CD4-positive, alpha-beta T cell treated with Interferon gamma for 1 hour (primary cell): ENCODE measurements at regions not wholly inside any gene's neighbourhood (a gene's known extent, or its start where the extent isn't known, plus 50 kb on each side); places are given as distances from the start of the nearest gene placed in this dataset.
"Not testable (repeated sequence)": the region's sequence is repeated elsewhere in the genome, so short reads cannot be mapped to it uniquely, and the experiment has no call there.

Source experiments
- DNase-seq: peaks from one replicate; pipeline ENCODE4 v3.0.0-alpha.2; 2020

GRCh38 chr10:65219444-65219843, 1698.2 kb downstream of the REEP3 start:
- no peak for DNase-seq

DNA sequence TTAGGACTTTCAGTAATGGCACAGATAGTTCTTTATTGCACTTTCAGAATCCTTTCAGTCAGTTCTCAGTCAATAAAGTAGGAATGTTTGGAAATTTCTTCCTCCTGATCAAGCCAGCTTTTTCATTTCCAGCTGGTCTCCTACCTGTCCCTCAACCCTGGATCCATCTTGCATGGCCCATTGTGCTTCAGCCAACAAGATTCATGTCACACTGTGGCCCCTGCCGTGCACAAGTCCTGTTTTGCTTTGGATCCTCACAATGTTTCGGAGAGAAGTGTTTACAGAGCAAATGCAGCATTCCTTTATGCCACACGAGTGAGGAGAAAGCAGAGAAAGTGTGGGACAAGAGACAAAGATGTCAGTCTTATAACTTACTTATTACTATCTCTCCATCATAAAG, 1694.7 kb upstream of the LRRTM3 start:
- no peak for DNase-seq

GRCh38 chr10:65234261-65234660, 1691.6 kb upstream of the LRRTM3 start:
- DNase-seq = no peak

DNA sequence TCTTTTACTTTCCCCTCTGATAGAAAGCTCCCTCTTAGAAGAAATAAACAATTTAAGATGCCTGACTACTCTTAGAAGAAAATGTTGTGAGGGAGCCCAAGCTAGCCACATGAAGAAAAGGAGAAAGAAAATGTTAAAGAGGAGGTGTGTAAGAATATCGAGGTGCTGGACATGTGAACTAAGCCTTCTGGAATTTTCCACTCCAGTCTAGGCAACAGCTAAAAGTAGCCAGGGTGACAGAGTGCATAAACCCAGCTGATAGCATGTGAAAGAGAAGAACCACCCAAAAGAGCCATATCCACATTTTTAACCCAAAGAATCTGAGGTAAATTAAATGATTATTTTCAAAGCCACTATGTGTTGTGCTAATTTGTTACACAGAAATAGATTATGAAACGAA, 1690.6 kb upstream of the LRRTM3 start:
- DNase-seq = no peak

DNA sequence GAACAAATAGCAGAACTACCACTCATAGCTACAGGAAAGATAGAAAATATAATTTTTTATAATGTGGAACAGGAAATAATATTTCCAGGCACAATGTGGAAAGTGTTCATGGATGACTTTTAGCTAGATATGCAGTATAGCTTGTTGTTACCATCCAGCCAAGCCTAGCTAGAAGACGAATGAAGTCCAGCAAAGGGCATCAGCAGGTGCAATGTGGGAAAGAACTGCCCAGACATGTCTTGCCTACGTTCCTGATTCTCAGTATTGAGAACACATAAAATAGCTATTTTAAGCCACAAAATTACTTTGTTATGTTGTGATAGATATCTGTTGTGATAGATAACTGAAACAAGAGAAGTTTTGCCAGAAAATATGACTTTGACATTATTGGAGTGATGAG, 1690.0 kb upstream of the LRRTM3 start:
- DNase-seq = no peak

- DNase-seq = no peak
These were observed 1660.3 kb upstream of the LRRTM3 start for GRCh38 chr10:65265451-65265954.

- DNase-seq = not testable (repeated sequence)
These were observed 1656.3 kb upstream of the LRRTM3 start for GRCh38 chr10:65269551-65269950.

- DNase-seq = no peak
These were observed 1654.9 kb upstream of the LRRTM3 start for GRCh38 chr10:65270969-65271368.

GRCh38 chr10:65273115-65273514, 1652.7 kb upstream of the LRRTM3 start:
- DNase-seq = no peak

- DNase-seq = no peak
These were observed 1650.5 kb upstream of the LRRTM3 start for GRCh38 chr10:65275296-65275695.

DNA sequence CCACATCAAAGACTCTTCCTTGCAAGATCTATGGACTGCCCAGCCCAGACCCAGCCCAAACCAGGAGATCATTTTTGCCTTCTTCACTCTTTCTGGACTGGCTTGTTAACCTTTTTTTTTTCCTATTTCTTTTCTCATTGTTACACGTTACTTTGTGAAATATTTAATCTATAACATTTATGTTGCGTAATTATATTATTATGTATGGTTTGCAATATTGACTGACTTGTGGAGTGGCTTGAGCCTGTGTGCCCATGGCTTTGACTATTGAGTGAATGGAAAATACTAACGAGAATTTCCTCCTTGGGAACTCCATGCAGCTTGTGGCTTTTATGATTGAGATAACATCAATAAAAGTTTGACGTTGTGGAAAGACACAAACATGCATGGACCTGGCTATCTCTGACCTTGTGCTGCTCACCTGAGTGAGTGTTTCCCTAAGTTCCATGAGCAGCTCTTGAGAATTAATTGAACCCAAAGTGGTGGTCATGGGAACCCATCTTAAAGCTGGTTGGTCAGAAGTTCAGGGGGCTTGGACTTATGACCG, 1641.3 kb upstream of the LRRTM3 start:
- no peak for DNase-seq

DNA sequence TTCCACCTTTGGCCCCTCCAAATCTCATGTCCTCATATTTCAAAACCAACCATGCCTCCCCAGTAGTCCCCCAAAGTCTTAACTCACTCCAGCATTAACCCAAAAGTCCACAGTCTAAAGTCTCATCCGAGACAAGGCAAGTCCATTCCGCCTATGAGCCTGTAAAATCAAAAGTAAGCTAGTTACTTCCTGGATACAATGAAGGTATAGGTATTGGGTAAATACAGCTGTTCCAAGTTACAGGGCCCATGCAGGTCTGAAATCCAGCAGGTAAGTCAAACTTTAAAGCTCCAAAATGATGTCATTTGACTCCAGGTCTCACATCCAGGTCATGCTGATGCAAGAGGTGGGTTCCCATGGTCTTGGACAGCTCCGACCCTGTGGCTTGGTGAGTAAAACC, 1640.1 kb upstream of the LRRTM3 start:
- DNase-seq = not testable (repeated sequence)

DNA sequence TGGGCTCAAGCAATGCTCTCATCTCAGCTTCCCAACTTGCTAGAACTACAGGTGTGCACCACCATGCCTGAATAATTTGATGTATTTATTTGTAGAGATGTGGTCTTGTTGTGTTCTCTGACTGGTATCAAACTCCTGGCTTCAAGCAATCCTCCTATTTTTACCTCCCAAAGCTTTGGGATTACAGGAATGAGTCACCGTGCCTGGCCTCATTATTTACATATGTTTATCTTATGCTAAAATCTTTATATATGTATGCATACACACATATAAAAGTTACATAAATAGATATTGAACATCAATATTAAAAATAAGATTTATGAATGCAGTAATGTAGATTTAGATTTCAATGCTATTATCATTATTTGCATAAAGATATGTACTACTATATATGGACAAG, 1634.5 kb upstream of the LRRTM3 start:
- DNase-seq = no peak

- DNase-seq = no peak
These were observed 1633.3 kb upstream of the LRRTM3 start for GRCh38 chr10:65292551-65292950.

GRCh38 chr10:65294329-65294728, 1631.5 kb upstream of the LRRTM3 start:
- no peak for DNase-seq

- DNase-seq = no peak
These were observed 1624.7 kb upstream of the LRRTM3 start for GRCh38 chr10:65301181-65301580.

GRCh38 chr10:65306201-65306600, 1619.6 kb upstream of the LRRTM3 start:
- no peak for DNase-seq

DNA sequence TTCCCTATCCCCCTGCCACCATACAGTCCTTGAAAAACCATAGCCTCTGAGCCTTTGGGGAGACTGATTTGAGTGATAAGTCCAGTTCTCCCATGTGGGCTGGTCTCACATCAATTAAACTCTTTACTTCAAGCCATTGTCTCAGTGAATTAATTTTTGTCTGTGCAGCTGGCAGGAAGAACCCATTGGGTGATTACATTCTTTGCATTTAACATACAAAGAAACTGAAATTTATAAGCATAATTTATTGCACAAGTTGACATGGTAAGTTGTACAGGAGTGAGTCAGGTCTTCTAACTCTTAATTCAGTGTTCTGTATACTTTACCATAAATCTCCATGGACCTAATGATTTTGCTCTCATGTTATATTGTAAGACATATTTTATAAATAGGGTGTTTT, 1613.0 kb upstream of the LRRTM3 start:
- no peak for DNase-seq

GRCh38 chr10:65313406-65313805, 1612.4 kb upstream of the LRRTM3 start:
- DNase-seq = no peak

- no peak for DNase-seq
These were observed 1611.6 kb upstream of the LRRTM3 start for GRCh38 chr10:65314253-65314652.

DNA sequence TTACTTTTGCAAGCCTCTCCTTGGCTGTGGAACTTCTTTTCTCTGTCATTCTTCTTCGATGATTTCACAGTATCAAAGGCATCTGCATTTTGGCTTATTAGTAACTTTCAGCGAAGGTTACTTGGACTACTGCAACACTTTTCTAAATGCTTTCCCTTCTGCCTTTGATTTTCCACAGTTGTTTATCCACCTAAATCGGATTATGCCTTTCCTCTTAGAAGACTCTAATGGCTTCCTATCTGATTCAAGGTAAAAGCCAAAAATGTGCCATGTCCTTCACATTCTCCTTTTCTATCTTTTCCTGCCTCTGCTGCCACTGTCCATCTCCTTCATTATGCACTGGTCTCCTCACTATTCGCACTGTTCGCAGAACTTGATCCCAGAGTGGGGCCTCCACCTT, 1606.3 kb upstream of the LRRTM3 start:
- no peak for DNase-seq

GRCh38 chr10:65320236-65321026, 1605.4 kb upstream of the LRRTM3 start:
- DNase-seq = no peak

GRCh38 chr10:65323802-65324201, 1602.0 kb upstream of the LRRTM3 start:
- no peak for DNase-seq

GRCh38 chr10:65325913-65326312, 1599.9 kb upstream of the LRRTM3 start:
- DNase-seq = no peak

GRCh38 chr10:65328486-65328885, 1597.3 kb upstream of the LRRTM3 start:
- no peak for DNase-seq
